Thyroid gland (tissue), 4 donors: ENCODE measurements at regions not wholly inside any gene's neighbourhood (a gene's known extent, or its start where the extent isn't known, plus 50 kb on each side); places are given as distances from the start of the nearest gene placed in this dataset.

Source experiments
- CTCF ChIP-seq, 6 experiments: fragments of 200-600 bp in 3 of 6; fragments of 450-650 bp in 3 of 6; sonication (generic) in 3 of 6; IDR thresholded peaks; one replicate each; pipeline ENCODE4 v1.5.1; 2016 to 2019; ENCODE audit warnings: antibody characterized with exemption in 6 of 6, mild to moderate bottlenecking in 2 of 6, inconsistent platforms in 1 of 6, moderate library complexity in 1 of 6
- POLR2A ChIP-seq, 2 donors: fragments of 450-650 bp; IDR thresholded peaks; one replicate each; pipeline ENCODE4 v1.6.1; 2017; ENCODE audit warnings: antibody characterized with exemption in 2 of 2, mild to moderate bottlenecking in 2 of 2, moderate library complexity in 1 of 2

DNA sequence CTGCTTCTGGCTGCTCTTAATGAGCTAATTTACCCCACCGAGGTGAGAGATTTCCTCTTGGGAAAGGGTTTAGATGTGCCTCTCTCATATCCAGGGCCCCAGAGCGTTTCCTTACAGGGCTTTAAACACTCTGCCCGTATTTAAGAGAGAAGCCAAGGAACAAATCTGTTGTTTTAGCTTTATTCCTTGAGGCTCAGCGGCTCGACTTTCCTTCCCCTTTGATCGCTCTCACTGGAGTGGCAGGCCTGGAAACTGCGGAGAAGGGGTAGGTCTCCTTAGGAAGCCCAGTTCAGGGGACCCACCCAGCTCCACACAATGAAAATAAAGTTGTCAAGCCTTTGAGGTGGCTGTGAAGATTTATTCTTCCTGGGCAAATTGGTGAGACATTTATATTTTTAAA, 132.0 kb upstream of the JAG1 start:
- TF ChIP-seq CTCF (IDR thresholded peaks at IDR 0.05) (no peak), POLR2A (IDR thresholded peaks at IDR 0.05) (no peak)
